ENCODE measurements at regions not wholly inside any gene's neighbourhood (a gene's known extent, or its start where the extent isn't known, plus 50 kb on each side); places are given as distances from the start of the nearest gene placed in this dataset.

DNA sequence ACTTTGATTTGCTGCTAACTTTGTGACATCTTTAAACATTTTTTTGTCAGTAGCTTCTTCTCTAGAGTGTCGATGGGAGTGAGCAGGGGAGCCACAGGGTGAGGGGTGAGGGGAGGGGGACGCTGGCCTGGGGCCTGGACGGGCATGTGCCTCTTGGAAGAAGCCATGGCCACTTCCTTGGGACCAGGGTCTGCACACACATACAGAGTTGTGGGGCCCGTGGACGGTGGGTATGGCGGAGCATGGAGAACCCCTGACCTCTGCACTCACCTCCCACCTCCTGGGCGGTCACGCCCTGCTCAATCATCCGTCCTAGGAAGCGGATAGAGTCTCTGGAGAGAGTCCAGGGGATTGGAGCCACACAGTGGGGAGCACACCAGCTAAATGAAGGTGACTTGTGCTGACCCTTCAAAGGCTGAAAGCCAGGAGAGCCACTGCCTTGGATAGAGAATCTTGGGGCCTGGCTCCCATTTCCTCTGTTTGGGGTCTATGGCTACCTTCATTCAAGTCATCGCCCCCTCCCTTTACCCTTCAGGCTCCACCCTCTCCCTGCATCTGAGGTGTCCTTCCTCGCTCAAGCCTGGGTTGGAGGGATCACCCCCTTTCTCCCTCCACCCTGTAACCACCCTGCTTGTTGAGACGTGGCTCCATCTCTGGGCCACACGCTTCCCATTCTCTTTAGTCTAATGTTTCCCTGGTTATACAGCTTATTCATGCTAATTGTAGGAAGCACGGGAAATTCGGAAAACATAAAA, 63.9 kb upstream of the HAAO start:
- TF ChIP-seq, protein P1, sequence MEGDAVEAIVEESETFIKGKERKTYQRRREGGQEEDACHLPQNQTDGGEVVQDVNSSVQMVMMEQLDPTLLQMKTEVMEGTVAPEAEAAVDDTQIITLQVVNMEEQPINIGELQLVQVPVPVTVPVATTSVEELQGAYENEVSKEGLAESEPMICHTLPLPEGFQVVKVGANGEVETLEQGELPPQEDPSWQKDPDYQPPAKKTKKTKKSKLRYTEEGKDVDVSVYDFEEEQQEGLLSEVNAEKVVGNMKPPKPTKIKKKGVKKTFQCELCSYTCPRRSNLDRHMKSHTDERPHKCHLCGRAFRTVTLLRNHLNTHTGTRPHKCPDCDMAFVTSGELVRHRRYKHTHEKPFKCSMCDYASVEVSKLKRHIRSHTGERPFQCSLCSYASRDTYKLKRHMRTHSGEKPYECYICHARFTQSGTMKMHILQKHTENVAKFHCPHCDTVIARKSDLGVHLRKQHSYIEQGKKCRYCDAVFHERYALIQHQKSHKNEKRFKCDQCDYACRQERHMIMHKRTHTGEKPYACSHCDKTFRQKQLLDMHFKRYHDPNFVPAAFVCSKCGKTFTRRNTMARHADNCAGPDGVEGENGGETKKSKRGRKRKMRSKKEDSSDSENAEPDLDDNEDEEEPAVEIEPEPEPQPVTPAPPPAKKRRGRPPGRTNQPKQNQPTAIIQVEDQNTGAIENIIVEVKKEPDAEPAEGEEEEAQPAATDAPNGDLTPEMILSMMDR (IDR thresholded peaks at IDR 0.05) = no peak
- H3K4me3 ChIP-seq = no peak overlapping the region
- H3K27ac ChIP-seq = no peak overlapping the region
- DNase-seq (ENCODE audit: low spot score) = no peak

DNA sequence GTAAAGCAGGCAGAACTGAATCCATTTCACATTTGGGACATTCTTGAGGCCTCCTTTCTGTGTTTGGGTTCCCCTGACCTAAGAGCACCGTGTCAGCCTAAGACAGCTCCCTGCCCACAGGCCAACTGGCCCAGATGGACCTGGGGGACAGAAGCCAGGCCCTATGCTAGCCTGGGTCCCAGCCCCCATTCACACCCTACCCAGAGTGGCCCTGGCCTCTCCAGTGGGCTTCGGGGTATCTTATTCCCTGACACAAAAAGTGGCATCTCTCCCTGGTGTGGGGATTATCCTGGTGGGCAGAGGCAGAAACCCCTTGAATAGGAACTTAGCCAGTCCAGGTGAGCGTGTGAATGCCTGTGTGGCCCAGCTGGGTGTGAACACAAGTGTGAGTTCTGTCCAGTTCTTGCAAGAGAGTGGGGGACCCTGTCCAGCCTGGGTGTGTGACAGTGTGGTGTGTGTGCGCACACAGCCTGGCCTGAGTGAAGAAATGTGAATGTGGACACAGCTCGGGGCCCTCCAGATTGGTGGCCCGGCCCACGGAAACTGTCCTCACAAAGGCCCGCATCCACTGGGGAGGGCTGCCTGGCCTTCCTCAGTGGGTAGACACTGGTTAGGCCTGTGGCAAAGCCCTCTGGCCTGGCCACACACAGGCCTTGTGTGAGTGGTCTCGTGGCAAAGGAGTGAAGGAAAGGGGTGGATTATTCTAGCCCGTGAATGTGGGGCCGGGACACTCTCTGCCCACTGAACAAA, 63.0 kb upstream of the HAAO start:
- TF ChIP-seq, protein P1 (IDR thresholded peaks at IDR 0.05) = no peak
- Histone ChIP-seq H3K4me3 (no peak overlapping the region), H3K27ac (peak overlapping the region in 1 of 2 donors; percentile 82)
- no peak for DNase-seq (ENCODE audit: low spot score)

DNA sequence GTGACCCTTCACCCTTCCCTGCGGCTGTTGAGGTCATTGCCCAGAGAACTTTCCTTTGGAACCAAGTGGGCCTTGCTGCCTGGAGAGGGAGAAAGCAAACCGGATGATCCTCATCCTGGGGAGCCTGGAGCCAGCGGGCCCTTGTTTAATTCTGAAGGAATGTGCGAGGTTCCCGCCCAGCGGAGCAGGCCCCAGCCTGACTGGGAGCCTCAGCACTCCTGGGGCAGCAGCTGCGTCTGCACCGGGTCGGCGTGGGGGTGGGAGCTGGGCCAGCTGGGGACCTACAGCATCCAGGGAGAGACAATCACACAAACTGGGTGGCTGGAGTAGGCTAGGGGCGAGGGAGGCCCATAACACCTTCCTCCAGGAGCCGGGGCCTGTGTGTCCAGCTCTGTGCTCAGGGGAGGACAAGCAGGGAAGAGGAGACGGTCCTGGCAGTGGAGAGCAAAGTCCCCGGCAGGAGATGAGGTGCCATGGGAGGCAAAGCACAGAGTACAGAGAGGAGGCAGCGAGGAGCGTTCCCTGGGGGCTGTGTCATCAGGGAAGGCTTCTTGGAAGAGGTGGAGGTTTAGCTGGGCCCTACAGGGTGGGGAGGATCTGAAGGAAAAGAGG, 61.9 kb upstream of the HAAO start:
- TF ChIP-seq, protein P1 (IDR thresholded peaks at IDR 0.05) = no peak
- no peak for DNase-seq (ENCODE audit: low spot score)
- Histone ChIP-seq H3K4me3 (no peak overlapping the region), H3K27ac (peak overlapping the region in 1 of 2 donors; percentile 82)

DNA sequence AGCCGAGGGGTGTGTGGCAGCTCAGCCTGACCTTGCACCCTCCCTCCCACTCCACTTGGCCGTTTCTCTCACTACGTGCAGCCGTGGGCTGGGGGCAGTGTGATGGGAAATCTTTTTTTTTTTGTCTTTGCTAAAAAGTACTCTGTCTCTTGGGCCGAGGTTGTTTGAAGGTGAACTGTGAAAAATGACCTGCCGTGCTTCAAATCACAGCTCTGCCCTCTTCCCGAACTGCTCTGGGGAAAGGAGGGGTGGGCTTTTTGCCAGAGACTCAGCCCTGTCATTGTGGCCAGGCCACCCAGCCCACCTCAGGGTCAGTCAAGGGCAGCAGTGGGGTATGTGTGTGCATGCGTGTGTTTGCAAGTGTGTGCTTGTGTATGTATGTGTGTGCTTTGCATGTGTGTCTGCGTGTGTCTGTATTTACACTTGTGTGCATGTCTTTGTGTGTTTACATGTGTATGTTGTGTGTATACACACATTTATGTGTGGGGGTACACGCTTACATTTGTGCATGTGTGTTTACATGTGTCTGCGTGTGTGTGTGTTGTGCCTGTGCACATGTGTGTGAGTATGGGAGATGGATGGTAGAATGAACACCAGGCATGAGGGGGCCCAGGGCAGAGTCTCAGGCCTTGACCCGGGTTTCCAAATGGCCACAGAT, 61.3 kb upstream of the HAAO start:
- DNase-seq (ENCODE audit: low spot score) = no peak
- TF ChIP-seq, protein P1 (IDR thresholded peaks at IDR 0.05) = no peak
- Histone ChIP-seq H3K4me3 (no peak overlapping the region), H3K27ac (peak overlapping the region in 1 of 2 donors; percentile 82)

DNA sequence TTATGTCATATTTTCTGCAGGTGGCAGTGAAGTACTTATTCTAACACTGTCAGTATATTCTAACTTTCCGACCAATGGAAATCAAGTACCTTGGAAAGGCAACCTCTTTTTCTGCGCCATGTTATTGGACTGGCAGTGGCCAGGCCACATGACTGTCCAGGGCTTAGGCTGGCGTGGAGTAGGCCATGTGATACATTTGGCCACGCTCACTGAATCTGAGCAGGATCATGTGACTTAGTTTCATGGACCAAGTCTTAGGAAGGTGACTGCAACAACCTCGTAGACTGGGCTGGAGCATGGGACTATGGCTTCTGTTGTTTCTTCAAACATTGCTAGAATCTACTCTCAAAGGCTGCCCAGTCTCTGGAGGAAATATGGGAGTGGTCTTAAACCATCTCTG, 60.4 kb upstream of the HAAO start:
- Histone ChIP-seq H3K27ac (no peak overlapping the region), H3K4me3 (no peak overlapping the region)
- TF ChIP-seq, protein P1 (IDR thresholded peaks at IDR 0.05) = no peak
- no peak for DNase-seq (ENCODE audit: low spot score)

DNA sequence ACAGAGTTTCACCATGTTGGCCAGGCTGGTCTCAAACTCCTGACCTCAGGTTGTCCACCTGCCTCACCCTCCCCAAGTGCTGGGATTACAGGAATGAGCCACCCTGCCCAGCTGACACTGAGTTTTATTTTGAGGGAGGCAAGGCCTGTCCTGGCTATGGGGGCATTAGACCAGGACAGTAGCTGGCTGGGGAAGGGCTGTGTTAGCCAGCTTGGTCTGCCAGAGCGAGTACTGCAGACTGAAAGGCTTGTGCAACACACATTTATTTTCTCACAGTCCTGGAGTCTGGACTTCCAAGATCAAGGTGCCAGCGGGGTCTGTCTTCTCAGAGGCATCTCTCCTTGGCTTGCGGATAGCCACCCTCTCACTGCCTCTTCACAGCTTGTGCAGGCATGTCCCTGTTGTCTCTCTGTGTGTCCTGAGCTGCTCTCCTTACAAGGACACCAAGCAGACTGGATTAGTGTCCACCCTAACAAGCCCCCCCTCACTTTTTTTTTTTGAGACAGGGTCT, 59.4 kb upstream of the HAAO start:
- Histone ChIP-seq H3K4me3 (no peak overlapping the region), H3K27ac (no peak overlapping the region)
- DNase-seq (ENCODE audit: low spot score) = no peak
- TF ChIP-seq, protein P1 (IDR thresholded peaks at IDR 0.05) = no peak

Data from coronary artery (tissue), 2 donors.